ENCODE measurements at regions not wholly inside any gene's neighbourhood (a gene's known extent, or its start where the extent isn't known, plus 50 kb on each side); places are given as distances from the start of the nearest gene placed in this dataset.

DNA sequence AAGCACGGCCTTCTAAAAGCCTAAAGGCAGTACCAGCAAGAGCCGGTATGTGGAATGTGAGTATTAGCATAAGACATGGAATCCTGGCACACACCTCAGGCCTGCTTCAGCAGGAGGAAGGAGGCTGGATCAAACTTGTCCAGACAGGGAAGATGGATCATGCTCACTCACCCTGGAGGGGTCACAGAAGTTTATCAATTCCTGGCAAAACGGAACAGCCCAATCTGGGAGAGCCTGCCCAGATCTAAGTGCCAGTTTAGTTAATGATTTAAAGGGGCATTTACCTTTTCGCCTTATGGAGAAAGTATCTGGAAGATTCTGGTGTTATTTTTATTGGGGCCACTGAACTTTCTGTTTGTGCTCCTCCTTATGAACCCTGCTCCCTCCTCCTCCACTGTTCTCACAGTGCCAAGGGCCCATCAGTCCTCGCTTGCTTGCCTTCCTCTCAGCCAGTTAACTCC is 58.3 kb upstream of the NFE2L2 start:
- DNase-seq (ENCODE audit: low read depth): no peak
- H3K4me3 ChIP-seq (ENCODE audit: low read depth, low read length): no peak overlapping the region
- TF ChIP-seq, protein P1, sequence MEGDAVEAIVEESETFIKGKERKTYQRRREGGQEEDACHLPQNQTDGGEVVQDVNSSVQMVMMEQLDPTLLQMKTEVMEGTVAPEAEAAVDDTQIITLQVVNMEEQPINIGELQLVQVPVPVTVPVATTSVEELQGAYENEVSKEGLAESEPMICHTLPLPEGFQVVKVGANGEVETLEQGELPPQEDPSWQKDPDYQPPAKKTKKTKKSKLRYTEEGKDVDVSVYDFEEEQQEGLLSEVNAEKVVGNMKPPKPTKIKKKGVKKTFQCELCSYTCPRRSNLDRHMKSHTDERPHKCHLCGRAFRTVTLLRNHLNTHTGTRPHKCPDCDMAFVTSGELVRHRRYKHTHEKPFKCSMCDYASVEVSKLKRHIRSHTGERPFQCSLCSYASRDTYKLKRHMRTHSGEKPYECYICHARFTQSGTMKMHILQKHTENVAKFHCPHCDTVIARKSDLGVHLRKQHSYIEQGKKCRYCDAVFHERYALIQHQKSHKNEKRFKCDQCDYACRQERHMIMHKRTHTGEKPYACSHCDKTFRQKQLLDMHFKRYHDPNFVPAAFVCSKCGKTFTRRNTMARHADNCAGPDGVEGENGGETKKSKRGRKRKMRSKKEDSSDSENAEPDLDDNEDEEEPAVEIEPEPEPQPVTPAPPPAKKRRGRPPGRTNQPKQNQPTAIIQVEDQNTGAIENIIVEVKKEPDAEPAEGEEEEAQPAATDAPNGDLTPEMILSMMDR (IDR thresholded peaks at IDR 0.05; ENCODE audit: insufficient read depth, low read depth, low read length): no peak

DNA sequence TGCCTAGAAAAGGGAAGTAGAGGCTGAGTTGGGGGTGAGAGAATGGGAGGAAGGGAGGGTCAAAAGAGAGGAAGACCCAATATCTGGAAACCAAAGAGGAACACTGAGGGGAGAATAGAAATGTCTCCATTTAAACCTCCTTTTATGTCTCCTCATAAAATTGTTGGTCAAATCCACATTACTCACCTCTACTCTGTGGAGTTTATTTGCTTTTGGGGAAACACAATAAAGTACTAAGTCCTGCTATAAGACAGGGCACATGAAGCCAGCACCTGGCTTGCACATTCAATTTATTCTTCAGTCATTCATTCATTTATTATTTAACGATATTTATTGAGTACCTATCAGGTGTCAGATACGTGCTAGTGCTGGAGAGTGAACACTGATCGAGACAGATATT is 60.3 kb upstream of the NFE2L2 start:
- TF ChIP-seq, protein P1 (IDR thresholded peaks at IDR 0.05; ENCODE audit: insufficient read depth, low read depth, low read length): no peak
- no peak overlapping the region for H3K4me3 ChIP-seq (ENCODE audit: low read depth, low read length)
- DNase-seq (ENCODE audit: low read depth): no peak

DNA sequence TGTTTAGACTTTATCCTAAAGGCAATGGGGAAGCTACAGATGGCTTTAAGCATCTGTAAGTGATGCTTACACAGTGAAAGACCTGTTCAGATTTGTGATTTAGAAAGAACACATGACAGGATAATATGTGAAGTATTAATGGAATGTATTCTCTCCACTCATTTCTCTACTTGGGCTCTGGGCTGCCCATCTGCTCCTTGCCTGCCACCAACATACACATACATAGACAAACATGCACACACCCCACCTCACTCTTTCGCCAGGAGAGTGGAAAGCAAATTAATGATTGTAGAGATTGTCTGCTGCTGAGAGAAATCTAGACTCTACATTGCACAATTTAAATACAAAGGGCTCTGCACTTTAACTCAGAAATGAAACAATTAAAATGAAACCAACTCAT is 61.0 kb upstream of the NFE2L2 start:
- TF ChIP-seq, protein P1 (IDR thresholded peaks at IDR 0.05; ENCODE audit: insufficient read depth, low read depth, low read length): no peak
- peak; percentile 81 for DNase-seq (ENCODE audit: low read depth)
- H3K4me3 ChIP-seq (ENCODE audit: low read depth, low read length): no peak overlapping the region

DNA sequence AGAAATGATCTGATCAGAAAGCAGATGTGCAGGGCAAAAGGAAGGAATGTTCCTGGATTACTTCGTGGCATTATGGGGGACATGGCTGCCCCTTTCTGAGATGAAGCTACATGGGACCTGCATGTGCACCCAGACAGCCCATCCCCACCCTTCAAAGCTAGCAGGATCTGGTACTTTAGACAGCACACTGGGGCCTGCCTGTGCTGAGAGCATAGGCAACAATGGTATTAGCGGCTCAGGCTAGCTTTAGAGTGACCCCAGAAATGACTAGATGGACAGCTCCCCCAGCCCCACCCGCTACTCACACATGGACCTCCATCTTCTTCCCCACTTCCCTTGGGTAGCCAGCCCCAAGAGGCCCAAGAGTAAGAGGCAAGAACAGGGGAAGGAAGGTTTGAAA is 61.5 kb upstream of the NFE2L2 start:
- H3K4me3 ChIP-seq (ENCODE audit: low read depth, low read length): no peak overlapping the region
- TF ChIP-seq, protein P1 (IDR thresholded peaks at IDR 0.05; ENCODE audit: insufficient read depth, low read depth, low read length): no peak
- DNase-seq (ENCODE audit: low read depth): no peak

DNA sequence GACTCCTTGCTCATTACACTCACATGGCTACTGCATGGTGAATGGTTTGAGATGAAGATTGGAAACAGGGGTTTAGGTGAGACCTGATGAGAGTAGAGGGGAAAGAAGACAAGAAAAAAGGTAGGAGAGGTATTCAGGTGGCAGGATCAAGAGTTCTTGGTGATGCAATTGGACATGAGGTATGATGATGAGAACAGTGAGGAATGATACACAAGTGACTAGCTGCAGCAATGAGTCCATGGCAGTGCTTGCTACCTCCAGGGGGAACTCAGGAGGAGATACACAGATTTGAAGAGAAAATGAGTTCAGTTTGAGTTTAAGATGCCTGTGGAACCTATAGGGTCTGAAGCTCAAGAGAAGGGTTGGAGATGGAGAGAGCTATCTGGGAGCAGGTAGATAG is 62.1 kb upstream of the NFE2L2 start:
- TF ChIP-seq, protein P1 (IDR thresholded peaks at IDR 0.05; ENCODE audit: insufficient read depth, low read depth, low read length): no peak
- DNase-seq (ENCODE audit: low read depth): no peak
- H3K4me3 ChIP-seq (ENCODE audit: low read depth, low read length): no peak overlapping the region

DNA sequence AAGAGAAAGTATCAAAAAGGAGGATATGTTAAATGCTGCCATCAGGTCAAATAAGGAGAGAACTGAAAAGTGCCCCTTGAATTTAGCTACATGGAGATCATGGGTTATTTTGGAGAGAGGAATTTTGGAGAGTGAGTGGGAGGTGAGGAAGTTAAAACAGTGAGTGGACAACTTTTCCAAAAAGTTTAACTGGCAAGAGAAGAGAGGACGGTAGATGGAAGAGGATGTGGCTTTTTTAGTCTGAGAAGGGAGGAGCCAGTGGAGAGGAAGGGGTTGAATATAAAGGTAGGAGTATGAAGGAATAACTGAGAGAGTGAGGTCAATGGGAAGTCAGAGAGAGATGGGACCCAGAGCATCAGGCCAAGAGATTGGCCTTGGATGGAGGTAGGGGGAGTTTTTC is 62.5 kb upstream of the NFE2L2 start:
- DNase-seq (ENCODE audit: low read depth): no peak

DNA sequence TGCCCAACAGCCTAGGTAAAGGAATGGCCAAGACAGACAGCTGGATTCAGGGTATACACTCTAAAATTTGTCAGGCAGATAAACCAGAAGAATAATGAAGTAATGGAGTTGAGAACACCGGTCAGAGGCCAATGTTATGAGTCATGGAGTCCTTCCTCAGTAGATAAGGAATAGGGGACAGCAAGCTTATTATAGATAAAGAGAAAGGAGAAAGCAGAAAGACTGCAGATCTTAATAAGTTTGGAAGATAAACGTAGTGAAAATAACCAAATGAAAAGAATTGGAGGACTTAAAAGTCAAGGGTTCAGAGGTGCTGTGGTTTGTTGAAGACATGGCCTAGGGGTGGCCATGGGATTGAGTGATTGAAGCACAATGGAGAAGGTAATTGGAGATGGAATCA is 63.5 kb upstream of the NFE2L2 start:
- TF ChIP-seq, protein P1 (IDR thresholded peaks at IDR 0.05; ENCODE audit: insufficient read depth, low read depth, low read length): no peak
- DNase-seq (ENCODE audit: low read depth): no peak
- H3K4me3 ChIP-seq (ENCODE audit: low read depth, low read length): no peak overlapping the region

More for the DNA sequence above, 62.5 kb upstream of the NFE2L2 start:
- H3K4me3 ChIP-seq (ENCODE audit: low read depth, low read length): no peak overlapping the region
- TF ChIP-seq, protein P1 (IDR thresholded peaks at IDR 0.05; ENCODE audit: insufficient read depth, low read depth, low read length): no peak
